ENCODE measurements at regions not wholly inside any gene's neighbourhood (a gene's known extent, or its start where the extent isn't known, plus 50 kb on each side); places are given as distances from the start of the nearest gene placed in this dataset.

- TF ChIP-seq CTCF (IDR thresholded peaks at IDR 0.05; ENCODE audit: low read depth, low read length), result no peak
- no peak for DNase-seq (ENCODE audit: extremely low read depth, low read depth)
These were observed 218.5 kb upstream of the DAPK1 start for GRCh38 chr9:87278971-87279733.

- TF ChIP-seq CTCF (IDR thresholded peaks at IDR 0.05; ENCODE audit: low read depth, low read length), result no peak
These were observed 217.2 kb upstream of the DAPK1 start for GRCh38 chr9:87280421-87280820.

GRCh38 chr9:87282538-87282937 lies 215.1 kb upstream of the DAPK1 start:
- TF ChIP-seq CTCF (IDR thresholded peaks at IDR 0.05; ENCODE audit: low read depth, low read length), result no peak
- no peak for DNase-seq (ENCODE audit: extremely low read depth, low read depth)

More at GRCh38 chr9:87280421-87280820, 217.2 kb upstream of the DAPK1 start:
- DNase-seq (ENCODE audit: extremely low read depth, low read depth), result peak; percentile 82

GRCh38 chr9:87283585-87283984 lies 214.1 kb upstream of the DAPK1 start:
- DNase-seq (ENCODE audit: extremely low read depth, low read depth), result no peak
- TF ChIP-seq CTCF (IDR thresholded peaks at IDR 0.05; ENCODE audit: low read depth, low read length), result no peak

- DNase-seq (ENCODE audit: extremely low read depth, low read depth), result no peak
- no peak for TF ChIP-seq CTCF (IDR thresholded peaks at IDR 0.05; ENCODE audit: low read depth, low read length)
These were observed 212.3 kb upstream of the DAPK1 start for GRCh38 chr9:87285183-87285850.

- no peak for DNase-seq (ENCODE audit: extremely low read depth, low read depth)
- no peak for TF ChIP-seq CTCF (IDR thresholded peaks at IDR 0.05; ENCODE audit: low read depth, low read length)
These were observed 211.2 kb upstream of the DAPK1 start for GRCh38 chr9:87286506-87286905.

Data from AG09319 (cell line).